GM18511 (cell line): ENCODE measurements at regions not wholly inside any gene's neighbourhood (a gene's known extent, or its start where the extent isn't known, plus 50 kb on each side); places are given as distances from the start of the nearest gene placed in this dataset.
A peak's percentile ranks its signal among the peaks of the same experiment; 100 is the strongest.
"Not testable (repeated sequence)": the region's sequence is repeated elsewhere in the genome, so short reads cannot be mapped to it uniquely, and the experiment has no call there.

ENCODE experiments used
- ATAC-seq: cut with Tn5 transposase; IDR thresholded peaks from one replicate; pipeline ENCODE4 v1.9.1; 2021; ENCODE audit warnings: mild to moderate bottlenecking, moderate library complexity; ENCODE audit not compliant: unreplicated experiment

DNA sequence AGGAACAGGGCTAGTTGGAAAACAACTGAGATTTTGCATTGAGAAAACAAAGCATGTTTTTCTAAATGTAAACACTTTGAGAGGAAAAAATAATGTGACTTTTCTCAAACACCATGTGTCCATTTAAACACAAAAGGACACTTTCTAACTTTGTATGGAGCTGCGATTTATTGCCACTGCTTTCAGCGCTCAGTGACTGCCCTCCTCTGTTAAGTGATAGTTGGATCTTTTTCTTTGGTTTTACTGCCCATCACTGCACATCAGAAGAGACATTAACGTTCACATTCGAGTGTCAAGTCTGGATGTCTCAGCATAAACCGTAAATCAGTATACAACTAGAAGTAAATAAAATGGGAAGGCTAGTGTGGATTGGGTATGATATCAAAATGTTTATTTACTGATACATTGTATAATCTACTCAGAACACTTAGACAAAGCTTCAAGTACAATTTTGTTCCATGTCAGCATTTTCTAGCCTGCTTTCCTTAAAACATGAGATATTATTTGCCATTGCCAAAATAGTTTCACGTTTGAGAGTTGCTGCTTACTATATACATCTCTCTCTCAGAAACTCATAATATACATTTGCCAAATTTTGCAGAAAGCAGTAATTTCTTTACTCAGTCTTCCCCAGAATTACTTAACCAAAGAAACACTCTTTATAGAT is 237.6 kb downstream of the IKZF2 start:
- ATAC-seq: no peak

GRCh38 chr2:212912445-212913103 is 238.8 kb downstream of the IKZF2 start:
- no peak for ATAC-seq

GRCh38 chr2:212911011-212911410 is 240.4 kb downstream of the IKZF2 start:
- peak; percentile 48 for ATAC-seq

DNA sequence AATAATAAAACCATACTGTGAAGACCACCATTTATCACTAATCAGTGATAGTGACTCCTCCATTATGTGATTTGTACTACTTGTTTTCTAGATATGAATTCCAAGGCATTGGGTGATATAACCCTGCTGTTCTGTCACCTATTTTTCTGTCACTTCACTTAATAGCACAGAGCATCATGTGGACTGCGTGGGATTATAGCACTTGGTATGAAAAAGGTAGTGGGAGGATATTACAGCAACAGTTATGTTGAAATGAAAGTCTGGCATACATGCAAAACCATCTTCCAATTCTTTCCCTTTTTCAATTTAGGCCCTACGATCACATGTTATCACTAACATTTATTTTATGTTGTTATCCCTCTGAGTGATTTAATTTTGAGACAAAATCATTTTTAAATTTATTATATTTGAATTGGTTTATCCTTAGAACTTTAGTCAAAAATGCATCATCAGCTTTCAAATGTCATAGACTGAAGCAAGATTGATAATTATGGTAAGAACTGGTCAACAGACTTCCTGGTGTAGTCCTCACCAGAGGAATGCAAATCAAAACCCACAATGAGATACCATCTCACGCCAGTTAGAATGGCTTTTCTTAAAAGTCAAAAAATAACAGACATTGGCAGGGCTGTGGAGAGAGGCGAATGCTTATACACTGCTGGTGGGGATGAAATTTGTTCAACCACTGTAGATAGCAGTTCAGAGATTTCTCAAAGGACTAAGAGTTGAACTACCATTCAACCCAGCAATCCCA is 242.6 kb downstream of the IKZF2 start:
- no peak for ATAC-seq

DNA sequence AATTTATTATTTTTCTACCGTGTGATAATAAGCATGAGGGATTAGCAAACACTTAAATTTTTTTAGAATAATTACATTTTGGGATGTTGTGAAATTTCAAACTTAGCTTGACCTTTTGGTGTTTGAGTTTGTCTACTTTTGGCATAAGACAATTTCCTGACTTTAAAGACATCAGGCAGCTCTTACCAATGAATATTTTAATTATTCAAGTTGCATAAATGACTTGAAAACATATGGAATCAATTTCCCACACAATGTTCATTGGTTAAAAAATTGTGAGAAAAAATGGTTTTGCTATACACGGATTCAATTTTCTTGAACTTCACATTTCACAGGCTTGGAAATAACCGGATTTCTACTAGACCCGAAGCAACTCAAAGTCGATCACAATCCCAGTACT is 243.4 kb downstream of the IKZF2 start:
- ATAC-seq: no peak

GRCh38 chr2:212906620-212907019 is 244.8 kb downstream of the IKZF2 start:
- ATAC-seq: no peak

DNA sequence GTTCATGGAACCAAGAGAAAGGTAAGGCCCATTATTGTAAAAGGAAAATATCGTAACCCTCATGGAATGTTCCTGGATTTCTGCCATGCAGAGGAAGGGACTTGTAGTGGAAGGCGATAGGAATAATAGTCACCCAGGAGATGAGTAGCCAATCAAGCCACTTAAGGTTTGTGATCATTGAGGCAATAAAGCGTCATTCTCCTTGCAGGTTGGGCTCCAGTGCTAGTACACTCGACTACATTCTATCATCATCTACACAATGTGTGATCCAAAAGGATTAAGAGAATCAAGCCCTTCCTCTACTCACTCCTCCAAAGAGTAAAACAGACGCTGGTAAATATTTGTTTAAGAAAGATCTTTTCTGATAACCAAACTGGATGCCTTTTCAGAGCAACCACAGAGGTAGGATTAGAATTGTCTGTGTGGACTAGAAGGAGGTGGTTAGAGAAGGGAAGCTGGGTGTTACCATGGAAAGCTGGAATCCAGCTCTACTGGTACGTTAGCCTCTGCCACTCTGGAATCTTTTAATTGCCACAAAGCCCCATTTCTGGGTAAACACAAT is 245.7 kb downstream of the IKZF2 start:
- no peak for ATAC-seq

GRCh38 chr2:212904646-212905045 is 246.8 kb downstream of the IKZF2 start:
- no peak for ATAC-seq

DNA sequence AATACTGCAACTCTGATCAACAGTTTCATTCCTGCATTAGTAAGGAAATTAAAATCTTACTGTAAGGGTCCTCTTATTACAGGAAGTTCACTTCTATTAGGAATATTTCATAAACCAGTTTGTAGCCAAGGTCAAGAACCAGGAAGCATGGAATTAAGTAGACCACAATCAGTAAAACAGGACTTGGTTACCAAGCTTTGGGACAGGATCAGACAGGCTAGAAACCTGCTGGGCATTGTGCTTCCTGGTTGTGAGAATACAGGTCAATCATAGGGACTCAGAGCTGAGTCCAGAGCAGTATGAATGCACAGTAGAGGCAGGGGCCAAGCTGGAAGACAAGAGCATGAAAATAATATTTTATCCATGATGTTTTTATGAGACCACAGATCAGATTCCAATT is 248.0 kb downstream of the IKZF2 start:
- ATAC-seq: no peak

DNA sequence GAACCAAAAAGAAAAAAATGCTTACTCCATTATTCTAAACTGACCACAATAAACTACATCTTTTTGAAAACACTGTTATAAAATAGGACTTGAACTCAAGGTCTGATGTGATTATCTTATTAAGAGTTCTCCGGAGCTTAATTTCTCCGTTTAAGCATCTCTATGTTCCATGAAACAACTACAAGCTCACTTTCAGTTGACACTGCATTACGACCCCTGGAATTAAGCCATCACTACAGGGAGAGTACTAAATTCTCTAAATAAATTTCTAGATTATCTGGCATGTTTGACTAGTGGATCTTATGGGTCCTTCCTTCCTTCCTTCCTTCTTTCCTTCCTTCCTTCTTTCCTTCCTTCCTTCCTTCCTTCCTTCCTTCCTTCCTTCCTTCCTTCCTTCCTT is 249.0 kb downstream of the IKZF2 start:
- ATAC-seq: no peak

DNA sequence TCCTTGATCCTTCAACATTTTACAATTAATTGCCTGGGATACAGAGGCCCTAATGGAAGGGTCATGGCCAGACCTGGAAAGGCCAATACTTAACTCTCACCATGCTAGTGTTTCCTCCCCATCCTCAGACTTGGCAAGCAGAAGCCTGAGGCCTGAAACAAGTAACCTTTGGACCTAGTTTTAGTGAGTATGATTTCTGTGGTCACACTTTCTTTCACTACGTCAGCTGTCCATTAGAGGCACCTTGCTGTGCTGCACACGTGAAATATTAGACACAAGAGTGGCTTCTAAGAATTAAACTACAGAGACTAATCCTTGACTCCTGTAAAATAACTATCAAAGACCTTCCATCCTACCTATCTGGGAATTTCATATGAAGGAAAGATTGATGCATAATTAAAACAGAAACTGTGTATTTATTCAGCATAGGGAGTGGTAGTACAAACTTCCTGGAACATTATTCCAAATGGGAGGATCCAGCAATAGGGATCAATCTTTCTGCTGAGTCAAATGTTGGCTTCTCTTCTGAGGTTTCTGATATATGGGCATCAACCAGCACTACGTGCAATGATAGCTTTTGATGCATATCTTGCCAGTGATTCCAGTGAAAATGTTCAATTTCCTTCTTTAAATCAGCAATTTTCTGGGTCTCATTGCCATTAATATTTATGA is 249.7 kb downstream of the IKZF2 start:
- peak; percentile 56 for ATAC-seq

DNA sequence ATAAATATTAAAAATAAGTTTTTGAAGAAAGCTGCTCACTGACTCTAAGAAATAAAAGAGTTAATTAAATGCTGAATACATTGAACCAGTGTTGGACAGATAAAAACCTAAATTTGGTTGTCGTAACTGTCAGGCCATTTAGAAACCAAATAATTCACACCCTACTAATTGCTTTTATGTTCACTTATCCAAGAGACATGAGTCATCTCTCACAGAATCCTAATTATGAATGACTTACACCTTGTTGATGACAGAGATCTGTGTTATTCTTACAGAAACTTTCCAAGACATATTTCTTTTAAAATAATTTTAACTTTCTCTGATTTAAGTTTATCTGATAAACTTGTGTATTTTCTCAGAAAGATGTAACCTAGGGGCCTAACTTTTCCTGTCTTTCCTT is 250.7 kb downstream of the IKZF2 start:
- no peak for ATAC-seq

DNA sequence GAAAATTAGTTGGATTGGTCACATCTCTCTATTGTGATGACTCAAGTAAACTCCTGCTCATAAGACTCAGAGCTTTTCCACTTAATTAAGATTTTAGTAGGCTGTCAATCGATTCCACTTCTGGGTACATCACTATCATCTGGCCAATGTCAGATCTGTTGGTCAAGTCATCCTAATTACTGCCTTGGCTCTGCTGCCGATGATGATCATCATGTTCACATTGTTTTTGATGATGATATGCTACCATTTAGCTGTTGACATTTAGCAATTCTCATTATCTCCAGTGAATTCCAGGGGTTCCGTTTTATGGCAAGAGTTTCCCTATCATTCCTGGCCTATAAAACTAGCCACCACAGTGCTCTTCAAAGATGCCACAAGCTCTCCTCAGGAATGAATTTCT is 253.4 kb downstream of the IKZF2 start:
- no peak for ATAC-seq

GRCh38 chr2:212897296-212897695 is 254.1 kb downstream of the IKZF2 start:
- no peak for ATAC-seq

GRCh38 chr2:212894026-212894425 is 257.4 kb downstream of the IKZF2 start:
- no peak for ATAC-seq

DNA sequence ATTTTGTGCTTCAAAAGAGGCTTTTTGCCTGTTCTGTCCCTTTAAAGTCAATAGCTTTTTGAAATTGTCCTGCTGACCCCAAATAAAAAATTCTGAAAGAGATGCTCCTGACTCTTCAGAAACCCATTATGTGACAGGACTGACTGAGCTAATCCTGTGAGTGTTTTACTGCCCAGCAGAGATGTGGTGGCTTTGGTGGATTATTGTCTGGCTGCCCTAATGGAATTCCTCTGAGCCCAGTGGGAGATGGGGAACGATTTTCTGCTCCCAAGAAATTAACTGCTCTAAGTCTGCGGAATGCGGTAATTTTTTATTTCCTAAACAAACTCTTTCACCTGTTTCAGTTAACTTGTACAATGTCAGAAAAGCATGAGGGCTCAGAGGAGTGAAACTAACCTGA is 258.2 kb downstream of the IKZF2 start:
- ATAC-seq: no peak

DNA sequence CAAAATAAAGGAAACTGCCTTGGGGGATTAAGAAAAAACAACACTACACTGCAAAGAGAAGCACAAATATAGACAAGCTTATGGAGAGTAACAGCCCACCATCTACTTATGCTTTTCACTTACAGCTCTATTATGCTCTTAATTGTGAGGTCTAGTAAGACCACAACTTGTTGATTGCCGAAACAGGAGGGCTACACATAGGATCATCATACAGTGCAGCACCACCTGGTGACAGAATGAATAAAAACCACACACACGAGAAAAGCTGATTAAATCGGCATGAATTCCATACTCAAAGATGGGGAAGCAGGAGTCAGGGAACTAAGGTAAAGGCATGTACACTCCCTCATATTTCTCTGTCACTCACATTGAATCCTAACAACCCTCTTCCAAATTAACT is 259.2 kb downstream of the IKZF2 start:
- no peak for ATAC-seq

DNA sequence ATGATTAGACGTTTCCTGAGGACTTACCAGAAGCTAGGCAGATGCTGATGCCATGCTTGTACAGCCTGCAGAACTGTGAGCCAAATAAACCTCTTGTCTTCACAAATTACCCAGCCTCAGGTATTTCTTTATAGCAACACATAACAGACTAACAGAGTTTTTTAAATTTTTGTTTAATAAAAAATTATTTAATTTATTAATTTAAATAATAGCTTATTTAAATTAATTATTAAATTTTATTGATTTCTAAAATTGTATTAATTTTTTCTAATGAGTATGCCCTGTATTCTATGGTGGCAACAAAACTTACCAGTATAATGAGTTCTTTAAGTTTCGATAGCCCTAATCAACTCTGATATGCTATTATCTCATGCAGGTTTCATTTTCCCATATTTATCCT is 259.8 kb downstream of the IKZF2 start:
- no peak for ATAC-seq

- ATAC-seq: peak; percentile 75
Measured at GRCh38 chr2:212882626-212883025, 268.8 kb downstream of the IKZF2 start.

DNA sequence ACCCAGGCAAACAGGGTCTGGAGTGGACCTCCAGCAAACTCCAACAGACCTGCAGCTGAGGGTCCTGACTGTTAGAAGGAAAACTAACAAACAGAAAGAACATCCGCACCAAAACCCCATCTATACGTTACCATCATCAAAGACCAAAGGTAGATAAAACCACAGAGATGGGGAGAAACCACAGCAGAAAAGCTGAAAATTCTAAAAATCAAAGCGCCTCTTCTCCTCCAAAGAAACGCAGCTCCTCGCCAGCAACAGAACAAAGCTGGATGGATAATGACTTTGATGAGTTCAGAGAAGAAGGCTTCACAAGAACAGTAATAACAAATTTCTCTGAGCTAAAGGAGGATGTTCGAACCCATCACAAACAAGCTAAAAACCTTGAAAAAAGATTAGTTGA is 274.9 kb downstream of the IKZF2 start:
- not testable (repeated sequence) for ATAC-seq

GRCh38 chr2:212875950-212876349 is 275.5 kb downstream of the IKZF2 start:
- ATAC-seq: not testable (repeated sequence)
